Panc1 (cell line): ENCODE measurements at regions not wholly inside any gene's neighbourhood (a gene's known extent, or its start where the extent isn't known, plus 50 kb on each side); places are given as distances from the start of the nearest gene placed in this dataset.

Source experiments
- CTCF ChIP-seq: fragments of 450-650 bp; IDR thresholded peaks from 2 replicates; pipeline ENCODE4 v1.5.1; 2017; ENCODE audit warnings: mild to moderate bottlenecking
- POLR2AphosphoS5 ChIP-seq: IDR thresholded peaks from 2 replicates; pipeline ENCODE4 v1.6.1; 2012; ENCODE audit warnings: mild to moderate bottlenecking, low read depth, low read length, moderate library complexity
- REST ChIP-seq, 2 experiments: IDR thresholded peaks; 2 replicates each; pipeline ENCODE4 v1.6.1; 2011 to 2012; ENCODE audit warnings: low read depth in 2 of 2, control low read depth in 1 of 2, low read length in 1 of 2, mild to moderate bottlenecking in 1 of 2, moderate library complexity in 1 of 2; ENCODE audit not compliant: insufficient read depth in 1 of 2

GRCh38 chr16:22678311-22678710 is 135.7 kb upstream of the HS3ST2 start:
- TF ChIP-seq CTCF = no peak
- no peak for TF ChIP-seq REST (IDR thresholded peaks at IDR 0.05; ENCODE audit: insufficient read depth in 1 of 2, low read depth in 2 of 2, low read length in 1 of 2)
- no peak for TF ChIP-seq POLR2AphosphoS5
